ENCODE measurements at regions not wholly inside any gene's neighbourhood (a gene's known extent, or its start where the extent isn't known, plus 50 kb on each side); places are given as distances from the start of the nearest gene placed in this dataset.

DNA sequence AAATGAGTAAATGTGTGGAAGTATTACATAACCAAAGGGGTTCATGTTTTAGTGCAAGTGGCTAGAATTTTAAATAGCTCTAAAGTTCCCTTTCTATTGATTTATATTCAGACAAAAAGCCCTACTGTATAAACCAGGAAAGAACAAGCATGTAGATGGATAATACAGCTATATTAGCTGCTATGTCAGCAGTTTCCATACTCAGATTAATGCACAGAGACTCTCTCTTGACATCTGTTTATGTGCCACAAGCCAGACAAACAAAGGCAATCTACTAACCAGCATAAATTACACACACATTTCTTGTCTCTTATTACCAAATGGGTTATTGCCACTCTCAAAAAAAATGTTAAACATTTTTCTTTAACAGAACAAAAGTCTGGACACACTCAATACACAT, 760.1 kb upstream of the NECTIN3 start:
- Histone ChIP-seq H3K27ac (ENCODE audit: low read depth, low read length) (no peak overlapping the region), H3K4me1 (ENCODE audit: control insufficient read depth, insufficient read depth, low read length) (no peaks in the 10 kb centered on the region), H3K9me3 (ENCODE audit: control insufficient read depth, low read length) (no peaks in the 10 kb centered on the region), H3K4me3 (ENCODE audit: low read length) (no peak overlapping the region), H3K36me3 (ENCODE audit: control insufficient read depth, insufficient read depth, low read length) (no peaks in the 10 kb centered on the region), H3K9ac (ENCODE audit: extremely low read depth, low read length, poor library complexity, severe bottlenecking) (no peak overlapping the region), H3K27me3 (ENCODE audit: control insufficient read depth, insufficient read depth, low read length, poor library complexity, severe bottlenecking) (no peaks in the 10 kb centered on the region)
- Mint-ChIP-seq H3K27ac (no peak overlapping the region), H3K27me3 (ENCODE audit: insufficient read depth) (peaks cover 4% of the 10 kb centered on the region), H3K36me3 (ENCODE audit: low read depth) (no peaks in the 10 kb centered on the region), H3K4me1 (peaks cover 5% of the 10 kb centered on the region), H3K9me3 (no peaks in the 10 kb centered on the region), H3K4me3 (no peak overlapping the region)
- TF ChIP-seq CTCF (conservative IDR thresholded peaks at IDR 0.05): no peak
- DNase-seq: no peak

- 52 to 56% methylated on average over 7 of the region's 7 CpGs for WGBS, 2 experiments (ENCODE audit: insufficient coverage in 1 of 2, insufficient read length in 1 of 2)
- H3K9me3 Mint-ChIP-seq: no peaks in the 10 kb centered on the region
- Histone ChIP-seq H3K27ac (ENCODE audit: low read depth, low read length) (no peak overlapping the region), H3K4me1 (ENCODE audit: control insufficient read depth, insufficient read depth, low read length) (peaks cover 5% of the 10 kb centered on the region), H3K9me3 (ENCODE audit: control insufficient read depth, low read length) (peaks cover 7% of the 10 kb centered on the region), H3K36me3 (ENCODE audit: control insufficient read depth, insufficient read depth, low read length) (no peaks in the 10 kb centered on the region), H3K27me3 (ENCODE audit: control insufficient read depth, insufficient read depth, low read length, poor library complexity, severe bottlenecking) (no peaks in the 10 kb centered on the region), H3K4me3 (ENCODE audit: low read length) (no peak overlapping the region), H3K9ac (ENCODE audit: extremely low read depth, low read length, poor library complexity, severe bottlenecking) (no peak overlapping the region)
- no peak overlapping the region for H3K27ac Mint-ChIP-seq
- H3K27me3 Mint-ChIP-seq (ENCODE audit: insufficient read depth): peaks cover 27% of the 10 kb centered on the region
- H3K4me3 Mint-ChIP-seq: no peak overlapping the region
- H3K4me1 Mint-ChIP-seq: peaks cover 3% of the 10 kb centered on the region
- TF ChIP-seq CTCF (conservative IDR thresholded peaks at IDR 0.05): peak; percentile 87
- DNase-seq: peak; percentile 86
- H3K36me3 Mint-ChIP-seq (ENCODE audit: low read depth): no peaks in the 10 kb centered on the region
Observed at GRCh38 chr3:110314512-110315114, 757.0 kb upstream of the NECTIN3 start.

DNA sequence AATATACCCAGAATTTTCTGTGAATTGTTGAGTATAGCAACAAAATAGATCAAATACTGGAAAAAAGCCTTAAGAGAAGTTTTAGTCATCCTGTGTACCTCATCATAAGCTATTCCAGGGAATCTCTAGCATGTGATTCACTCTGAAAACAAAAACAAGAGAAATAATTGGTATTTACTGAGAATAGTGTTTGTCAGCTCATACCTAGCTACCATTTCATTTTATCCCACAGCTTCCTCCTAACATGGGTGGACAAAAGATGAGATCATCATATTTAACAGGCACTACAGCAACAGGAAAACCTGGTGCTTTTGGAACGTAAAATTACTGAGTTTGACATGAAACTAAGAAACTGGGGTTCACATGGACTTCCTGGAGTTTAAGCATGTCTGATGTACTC, 753.5 kb upstream of the NECTIN3 start:
- no peak for TF ChIP-seq CTCF (conservative IDR thresholded peaks at IDR 0.05)
- Histone ChIP-seq H3K27me3 (ENCODE audit: control insufficient read depth, insufficient read depth, low read length, poor library complexity, severe bottlenecking) (no peaks in the 10 kb centered on the region), H3K36me3 (ENCODE audit: control insufficient read depth, insufficient read depth, low read length) (no peaks in the 10 kb centered on the region), H3K9me3 (ENCODE audit: control insufficient read depth, low read length) (peaks cover 20% of the 10 kb centered on the region), H3K27ac (ENCODE audit: low read depth, low read length) (no peak overlapping the region), H3K4me1 (ENCODE audit: control insufficient read depth, insufficient read depth, low read length) (peaks cover 5% of the 10 kb centered on the region), H3K9ac (ENCODE audit: extremely low read depth, low read length, poor library complexity, severe bottlenecking) (no peak overlapping the region), H3K4me3 (ENCODE audit: low read length) (no peak overlapping the region)
- H3K36me3 Mint-ChIP-seq (ENCODE audit: low read depth): no peaks in the 10 kb centered on the region
- H3K4me1 Mint-ChIP-seq: peaks cover 3% of the 10 kb centered on the region
- peaks cover 47% of the 10 kb centered on the region for H3K27me3 Mint-ChIP-seq (ENCODE audit: insufficient read depth)
- H3K27ac Mint-ChIP-seq: no peak overlapping the region
- H3K4me3 Mint-ChIP-seq: no peak overlapping the region
- WGBS, 2 experiments (ENCODE audit: insufficient coverage in 1 of 2, insufficient read length in 1 of 2): 91 to 100% methylated on average over 1 of the region's 1 CpG
- DNase-seq: no peak
- H3K9me3 Mint-ChIP-seq: peaks cover 3% of the 10 kb centered on the region

Measured in endodermal cell (in vitro differentiated cells).